Choroid plexus epithelial cell (primary cell): ENCODE measurements at regions not wholly inside any gene's neighbourhood (a gene's known extent, or its start where the extent isn't known, plus 50 kb on each side); places are given as distances from the start of the nearest gene placed in this dataset.

Source experiments
- DNase-seq: peaks from one replicate; pipeline ENCODE4 v3.0.0-alpha.2; 2010; ENCODE audit warnings: low read depth
- H3K4me3 ChIP-seq: 2 replicates; pipeline ENCODE4 v1.5.1; 2011; ENCODE audit warnings: low read depth, mild to moderate bottlenecking, control low read depth, low read length, moderate library complexity
- TF ChIP-seq, protein P1 (sequence below): conservative IDR thresholded peaks from 2 replicates; pipeline ENCODE4 v1.5.1; 2011; ENCODE audit warnings: low read depth, mild to moderate bottlenecking, control low read depth, inconsistent platforms, low read length, moderate library complexity

DNA sequence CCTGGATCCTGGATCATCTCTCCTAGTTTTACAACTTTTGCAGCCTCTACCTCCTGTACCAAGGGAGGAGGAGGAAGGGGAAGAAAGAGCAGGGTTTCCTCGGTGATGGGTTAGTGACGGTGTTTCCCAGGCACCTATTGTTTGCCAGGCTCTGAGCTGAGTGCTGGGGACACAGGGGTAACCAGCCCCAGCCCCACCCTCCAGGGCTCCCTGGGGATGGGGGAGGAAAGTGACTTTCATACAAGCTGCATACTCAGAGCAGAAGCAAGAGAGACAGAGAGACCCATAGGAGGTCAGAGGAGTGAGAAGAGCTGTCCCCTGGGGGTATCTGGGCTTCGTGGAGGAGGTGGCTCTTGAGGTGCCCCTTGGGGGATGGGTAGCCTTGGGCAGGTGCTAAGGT, 89.4 kb upstream of the THY1 start:
- H3K4me3 ChIP-seq = no peak overlapping the region
- no peak for DNase-seq
- TF ChIP-seq, protein P1, sequence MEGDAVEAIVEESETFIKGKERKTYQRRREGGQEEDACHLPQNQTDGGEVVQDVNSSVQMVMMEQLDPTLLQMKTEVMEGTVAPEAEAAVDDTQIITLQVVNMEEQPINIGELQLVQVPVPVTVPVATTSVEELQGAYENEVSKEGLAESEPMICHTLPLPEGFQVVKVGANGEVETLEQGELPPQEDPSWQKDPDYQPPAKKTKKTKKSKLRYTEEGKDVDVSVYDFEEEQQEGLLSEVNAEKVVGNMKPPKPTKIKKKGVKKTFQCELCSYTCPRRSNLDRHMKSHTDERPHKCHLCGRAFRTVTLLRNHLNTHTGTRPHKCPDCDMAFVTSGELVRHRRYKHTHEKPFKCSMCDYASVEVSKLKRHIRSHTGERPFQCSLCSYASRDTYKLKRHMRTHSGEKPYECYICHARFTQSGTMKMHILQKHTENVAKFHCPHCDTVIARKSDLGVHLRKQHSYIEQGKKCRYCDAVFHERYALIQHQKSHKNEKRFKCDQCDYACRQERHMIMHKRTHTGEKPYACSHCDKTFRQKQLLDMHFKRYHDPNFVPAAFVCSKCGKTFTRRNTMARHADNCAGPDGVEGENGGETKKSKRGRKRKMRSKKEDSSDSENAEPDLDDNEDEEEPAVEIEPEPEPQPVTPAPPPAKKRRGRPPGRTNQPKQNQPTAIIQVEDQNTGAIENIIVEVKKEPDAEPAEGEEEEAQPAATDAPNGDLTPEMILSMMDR = no peak

DNA sequence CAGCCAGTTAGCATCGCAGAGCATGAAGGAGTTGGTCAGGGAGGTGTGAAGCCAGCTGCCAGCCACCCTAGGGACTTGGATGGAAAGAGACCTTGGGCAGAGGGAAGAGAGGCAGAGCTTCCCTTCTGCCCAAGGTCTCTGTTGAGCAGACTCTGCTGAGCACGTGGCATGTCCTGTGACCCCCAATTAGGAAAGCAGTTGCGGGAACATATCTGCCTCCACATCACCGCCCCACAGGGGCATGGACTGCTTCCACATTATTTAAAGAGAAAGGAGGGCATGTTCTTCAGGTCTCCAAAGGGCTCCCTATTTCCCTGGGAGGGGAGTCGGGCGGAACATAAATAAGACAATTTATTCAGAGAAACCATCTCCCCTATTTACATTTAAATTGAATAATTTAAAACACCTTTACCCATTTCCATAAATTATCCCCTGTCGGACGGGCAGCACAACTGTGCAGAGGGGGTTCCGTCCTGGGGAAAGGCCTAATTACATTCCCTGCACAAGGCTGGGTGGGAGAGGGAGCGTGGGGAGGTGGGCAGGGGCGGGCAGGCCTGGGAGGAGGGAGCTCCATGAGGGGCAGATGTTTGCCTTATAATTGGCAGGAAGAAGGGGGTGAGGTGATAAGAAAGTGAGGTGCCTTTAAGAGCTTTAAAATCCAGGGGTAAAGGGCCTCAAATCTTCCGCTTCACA, 88.8 kb upstream of the THY1 start:
- TF ChIP-seq, protein P1 = no peak
- DNase-seq = no peak
- no peak overlapping the region for H3K4me3 ChIP-seq

DNA sequence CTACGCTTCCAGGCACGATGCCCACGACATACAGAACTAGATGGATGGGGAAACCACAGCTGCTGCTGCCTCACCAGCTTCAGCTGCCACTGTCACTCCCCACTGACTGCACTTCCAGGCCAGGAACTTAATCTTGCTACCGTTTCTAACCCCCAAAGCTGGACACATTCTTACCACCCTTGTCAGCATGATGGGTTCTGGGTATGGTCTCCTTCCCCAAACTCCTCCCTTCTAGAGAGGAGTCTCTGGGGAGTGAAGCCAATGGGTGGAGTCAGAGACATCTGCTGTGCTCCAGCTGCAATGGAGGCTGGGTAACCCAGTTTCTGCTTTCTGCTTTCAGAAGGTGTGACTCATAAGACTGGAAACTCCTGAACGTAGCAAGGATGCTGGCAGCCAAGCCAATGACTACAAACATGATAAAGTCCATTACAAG, 87.0 kb upstream of the THY1 start:
- H3K4me3 ChIP-seq = no peak overlapping the region
- TF ChIP-seq, protein P1 = no peak
- DNase-seq = peak; percentile 86

DNA sequence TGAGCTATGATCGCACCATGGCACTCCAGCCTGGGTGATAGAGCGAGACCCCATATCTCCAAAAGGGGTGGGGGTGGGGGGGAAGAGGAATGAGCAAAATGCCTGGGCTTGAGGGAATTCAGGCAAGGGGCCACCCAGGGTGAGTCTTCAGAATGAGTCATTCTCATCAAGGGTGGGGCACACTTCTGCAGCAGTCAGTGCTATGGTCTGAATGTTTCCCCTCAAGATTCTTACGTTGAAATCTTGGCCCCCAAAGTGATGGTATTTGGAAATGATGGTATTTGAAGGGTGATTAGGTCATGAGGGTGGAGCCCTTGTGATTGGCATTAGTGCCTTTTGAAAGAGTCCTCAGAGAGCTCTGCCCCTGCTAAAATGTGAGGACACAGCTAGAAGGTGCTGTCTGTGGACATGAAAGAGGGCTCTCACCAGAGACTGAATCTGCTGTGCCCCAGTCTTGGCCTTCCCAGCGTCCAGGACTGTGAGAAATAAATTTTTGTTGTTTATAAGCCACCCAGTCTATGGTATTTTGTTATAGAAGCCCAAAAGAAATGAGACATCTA, 86.4 kb upstream of the THY1 start:
- no peak overlapping the region for H3K4me3 ChIP-seq
- TF ChIP-seq, protein P1 = no peak
- peak; percentile 17 for DNase-seq

DNA sequence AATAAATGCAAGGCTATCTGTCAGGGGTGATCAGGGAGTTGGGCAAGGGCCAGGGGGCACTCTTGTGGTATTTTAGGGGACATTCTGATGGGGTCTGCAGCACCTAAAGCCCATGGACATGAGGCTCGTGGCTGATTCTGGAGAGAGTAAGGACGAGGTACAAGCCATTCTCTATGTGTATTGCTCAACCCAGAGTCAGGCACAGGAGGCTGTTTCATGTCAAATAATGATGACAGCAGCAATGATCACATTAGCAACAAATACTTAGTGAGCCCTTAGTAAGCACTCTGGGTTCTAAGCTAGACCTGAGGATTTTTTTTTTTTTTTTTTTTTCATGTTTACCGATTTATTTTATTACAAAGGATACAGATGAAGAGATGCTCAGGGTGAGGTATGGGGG, 83.5 kb upstream of the THY1 start:
- TF ChIP-seq, protein P1 = no peak
- DNase-seq = no peak
- H3K4me3 ChIP-seq = no peak overlapping the region

DNA sequence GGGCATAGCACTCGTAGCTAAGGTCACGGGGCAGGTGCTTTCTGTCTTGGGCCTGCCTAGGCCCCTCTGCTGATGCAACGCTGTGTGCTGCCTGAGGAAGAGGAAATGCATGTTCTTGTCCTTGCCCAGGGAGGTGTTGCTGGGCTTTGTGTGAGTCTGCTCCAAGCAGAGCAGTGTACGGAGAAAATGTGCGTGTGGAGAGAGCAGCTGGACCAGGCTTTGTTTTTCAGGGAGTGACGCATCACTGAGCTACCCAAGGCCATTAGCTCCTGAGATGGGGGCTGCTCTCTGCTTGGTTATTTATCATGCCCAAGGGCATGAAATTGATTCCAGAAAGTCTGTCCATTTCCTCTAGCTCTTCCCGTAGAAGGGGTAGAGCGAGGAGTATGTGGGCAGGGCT, 82.9 kb upstream of the THY1 start:
- TF ChIP-seq, protein P1 = no peak
- no peak for DNase-seq

DNA sequence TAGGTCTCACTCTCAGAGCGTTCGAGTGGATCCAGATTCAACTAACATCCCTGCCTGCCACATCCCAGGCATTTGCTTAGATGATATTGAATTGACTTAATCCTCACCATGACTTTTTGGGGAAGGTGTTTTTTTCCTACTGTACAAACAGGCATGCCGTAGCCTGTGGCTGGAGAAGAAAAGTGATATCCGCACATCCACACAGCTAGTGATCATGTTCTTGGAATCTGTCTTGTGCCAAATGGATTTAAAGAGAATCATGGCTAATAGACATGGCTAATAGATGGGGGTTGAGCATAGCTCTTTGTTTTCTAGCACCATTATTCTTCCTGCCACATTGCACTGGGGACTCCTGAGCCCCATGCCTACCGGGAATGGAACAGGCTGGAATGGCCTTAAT, 82.1 kb upstream of the THY1 start:
- no peak for DNase-seq
- TF ChIP-seq, protein P1 = no peak
- H3K4me3 ChIP-seq = no peak overlapping the region

More for the DNA sequence above, 82.9 kb upstream of the THY1 start:
- H3K4me3 ChIP-seq = no peak overlapping the region
